ENCODE measurements at regions not wholly inside any gene's neighbourhood (a gene's known extent, or its start where the extent isn't known, plus 50 kb on each side); places are given as distances from the start of the nearest gene placed in this dataset.

- Mint-ChIP-seq H3K27ac (no peak overlapping the region), H3K4me3 (no peak overlapping the region), H3K27me3 (ENCODE audit: low read depth) (no peaks in the 10 kb centered on the region), H3K4me1 (ENCODE audit: low read depth) (no peaks in the 10 kb centered on the region), H3K36me3 (ENCODE audit: insufficient read depth in 2 of 2) (no peaks in the 10 kb centered on the region), H3K9me3 (peaks cover 0 to 1% of the 10 kb centered on the region in 2 donors)
- ATAC-seq (replicated peaks in 1 of 2) = no peak
- DNase-seq = no peak
Measured at GRCh38 chr11:129503646-129504045, 128.0 kb downstream of the BARX2 start.

- Mint-ChIP-seq H3K27ac (no peak overlapping the region), H3K36me3 (ENCODE audit: insufficient read depth in 2 of 2) (no peaks in the 10 kb centered on the region), H3K4me3 (no peak overlapping the region), H3K27me3 (ENCODE audit: low read depth) (no peaks in the 10 kb centered on the region), H3K4me1 (ENCODE audit: low read depth) (no peaks in the 10 kb centered on the region), H3K9me3 (peaks cover 0 to 5% of the 10 kb centered on the region in 2 donors)
- ATAC-seq (replicated peaks in 1 of 2) (no peak), DNase-seq (no peak)
Measured at GRCh38 chr11:129505266-129505665, 129.6 kb downstream of the BARX2 start.

GRCh38 chr11:129508163-129508562 lies 132.5 kb downstream of the BARX2 start:
- DNase-seq (no peak), ATAC-seq (replicated peaks in 1 of 2) (no peak)
- no peaks in the 10 kb centered on the region for H3K4me1 Mint-ChIP-seq (ENCODE audit: low read depth)
- H3K27me3 Mint-ChIP-seq (ENCODE audit: low read depth) = no peaks in the 10 kb centered on the region
- H3K36me3 Mint-ChIP-seq (ENCODE audit: insufficient read depth in 2 of 2) = peaks cover 0 to 3% of the 10 kb centered on the region in 2 donors
- no peak overlapping the region for H3K27ac Mint-ChIP-seq
- no peak overlapping the region for H3K4me3 Mint-ChIP-seq
- peaks cover 6 to 9% of the 10 kb centered on the region in 2 donors for H3K9me3 Mint-ChIP-seq

GRCh38 chr11:129528296-129528695 lies 152.6 kb downstream of the BARX2 start:
- H3K27ac Mint-ChIP-seq = no peak overlapping the region

GRCh38 chr11:129530154-129530895 lies 154.7 kb downstream of the BARX2 start:
- no peak for ATAC-seq (replicated peaks in 1 of 2)
- peaks cover 6 to 7% of the 10 kb centered on the region in 2 donors for H3K9me3 Mint-ChIP-seq
- H3K4me3 Mint-ChIP-seq = no peak overlapping the region
- H3K36me3 Mint-ChIP-seq (ENCODE audit: insufficient read depth in 2 of 2) = peaks cover under 1 to 9% of the 10 kb centered on the region in 2 donors
- H3K4me1 Mint-ChIP-seq (ENCODE audit: low read depth) = no peaks in the 10 kb centered on the region
- no peak for DNase-seq
- H3K27me3 Mint-ChIP-seq (ENCODE audit: low read depth) = no peaks in the 10 kb centered on the region
- no peak overlapping the region for H3K27ac Mint-ChIP-seq

More at GRCh38 chr11:129528296-129528695, 152.6 kb downstream of the BARX2 start:
- DNase-seq (no peak), ATAC-seq (replicated peaks in 1 of 2) (no peak)
- Mint-ChIP-seq H3K27me3 (ENCODE audit: low read depth) (no peaks in the 10 kb centered on the region), H3K4me1 (ENCODE audit: low read depth) (no peaks in the 10 kb centered on the region), H3K9me3 (peaks cover 2 to 4% of the 10 kb centered on the region in 2 donors), H3K36me3 (ENCODE audit: insufficient read depth in 2 of 2) (no peaks in the 10 kb centered on the region), H3K4me3 (no peak overlapping the region)

GRCh38 chr11:129533395-129533794 lies 157.7 kb downstream of the BARX2 start:
- Mint-ChIP-seq H3K36me3 (ENCODE audit: insufficient read depth in 2 of 2) (peaks cover 10 to 15% of the 10 kb centered on the region in 2 donors), H3K9me3 (peaks cover 14 to 17% of the 10 kb centered on the region in 2 donors), H3K27ac (no peak overlapping the region), H3K4me1 (ENCODE audit: low read depth) (no peaks in the 10 kb centered on the region), H3K4me3 (no peak overlapping the region), H3K27me3 (ENCODE audit: low read depth) (no peaks in the 10 kb centered on the region)
- ATAC-seq (replicated peaks in 1 of 2) (no peak), DNase-seq (no peak)

GRCh38 chr11:129536338-129536737 lies 160.7 kb downstream of the BARX2 start:
- Mint-ChIP-seq H3K27me3 (ENCODE audit: low read depth) (peaks cover 7% of the 10 kb centered on the region), H3K36me3 (ENCODE audit: insufficient read depth in 2 of 2) (peaks cover 12 to 20% of the 10 kb centered on the region in 2 donors), H3K4me1 (ENCODE audit: low read depth) (no peaks in the 10 kb centered on the region), H3K27ac (no peak overlapping the region), H3K9me3 (peaks cover 18 to 21% of the 10 kb centered on the region in 2 donors), H3K4me3 (no peak overlapping the region)
- ATAC-seq (replicated peaks in 1 of 2) (no peak), DNase-seq (no peak)

- peaks cover 7% of the 10 kb centered on the region for H3K27me3 Mint-ChIP-seq (ENCODE audit: low read depth)
Measured at GRCh38 chr11:129538323-129538722, 162.7 kb downstream of the BARX2 start.

GRCh38 chr11:129543515-129544290 lies 168.1 kb downstream of the BARX2 start:
- Mint-ChIP-seq H3K27me3 (ENCODE audit: low read depth) (peaks cover 14% of the 10 kb centered on the region), H3K4me1 (ENCODE audit: low read depth) (no peaks in the 10 kb centered on the region), H3K27ac (no peak overlapping the region), H3K36me3 (ENCODE audit: insufficient read depth in 2 of 2) (peaks cover 2 to 5% of the 10 kb centered on the region in 2 donors), H3K4me3 (no peak overlapping the region), H3K9me3 (peaks cover 6 to 8% of the 10 kb centered on the region in 2 donors)
- DNase-seq (no peak), ATAC-seq (replicated peaks in 1 of 2) (no peak)

More at GRCh38 chr11:129538323-129538722, 162.7 kb downstream of the BARX2 start:
- DNase-seq (no peak), ATAC-seq (replicated peaks in 1 of 2) (no peak)
- Mint-ChIP-seq H3K4me1 (ENCODE audit: low read depth) (no peaks in the 10 kb centered on the region), H3K36me3 (ENCODE audit: insufficient read depth in 2 of 2) (peaks cover 12 to 20% of the 10 kb centered on the region in 2 donors), H3K9me3 (peaks cover 20 to 21% of the 10 kb centered on the region in 2 donors), H3K4me3 (no peak overlapping the region), H3K27ac (no peak overlapping the region)

GRCh38 chr11:129544691-129545090 lies 169.0 kb downstream of the BARX2 start:
- Mint-ChIP-seq H3K9me3 (peaks cover 9 to 10% of the 10 kb centered on the region in 2 donors), H3K27me3 (ENCODE audit: low read depth) (peaks cover 14% of the 10 kb centered on the region), H3K27ac (no peak overlapping the region), H3K36me3 (ENCODE audit: insufficient read depth in 2 of 2) (peaks cover 4 to 5% of the 10 kb centered on the region in 2 donors), H3K4me1 (ENCODE audit: low read depth) (no peaks in the 10 kb centered on the region), H3K4me3 (no peak overlapping the region)
- no peak for ATAC-seq (replicated peaks in 1 of 2)
- no peak for DNase-seq

GRCh38 chr11:129546266-129546665 lies 170.6 kb downstream of the BARX2 start:
- no peaks in the 10 kb centered on the region for H3K4me1 Mint-ChIP-seq (ENCODE audit: low read depth)
- H3K36me3 Mint-ChIP-seq (ENCODE audit: insufficient read depth in 2 of 2) = peaks cover 2 to 4% of the 10 kb centered on the region in 2 donors
- DNase-seq (no peak), ATAC-seq (replicated peaks in 1 of 2) (no peak)
- peaks cover 9 to 10% of the 10 kb centered on the region in 2 donors for H3K9me3 Mint-ChIP-seq
- no peak overlapping the region for H3K27ac Mint-ChIP-seq
- H3K4me3 Mint-ChIP-seq = no peak overlapping the region
- H3K27me3 Mint-ChIP-seq (ENCODE audit: low read depth) = peaks cover 7% of the 10 kb centered on the region

GRCh38 chr11:129557421-129557820 lies 181.8 kb downstream of the BARX2 start:
- Mint-ChIP-seq H3K4me1 (ENCODE audit: low read depth) (no peaks in the 10 kb centered on the region), H3K27ac (no peak overlapping the region), H3K27me3 (ENCODE audit: low read depth) (peaks cover 15% of the 10 kb centered on the region), H3K9me3 (peaks cover 8% of the 10 kb centered on the region in 2 donors), H3K36me3 (ENCODE audit: insufficient read depth in 2 of 2) (no peaks in the 10 kb centered on the region), H3K4me3 (no peak overlapping the region)
- no peak for ATAC-seq (replicated peaks in 1 of 2)
- DNase-seq = no peak

GRCh38 chr11:129569007-129569406 lies 193.4 kb downstream of the BARX2 start:
- Mint-ChIP-seq H3K4me1 (ENCODE audit: low read depth) (no peaks in the 10 kb centered on the region), H3K4me3 (no peak overlapping the region), H3K9me3 (peaks cover 4 to 14% of the 10 kb centered on the region in 2 donors), H3K36me3 (ENCODE audit: insufficient read depth in 2 of 2) (peaks cover 0 to 3% of the 10 kb centered on the region in 2 donors), H3K27ac (no peak overlapping the region), H3K27me3 (ENCODE audit: low read depth) (peaks cover 10% of the 10 kb centered on the region)
- DNase-seq = no peak
- no peak for ATAC-seq (replicated peaks in 1 of 2)

Measured in activated T-cell treated with anti-CD3 and anti-CD28 coated beads, Interleukin-2, amount 50 U/mL, for 72 hours (primary cell).